ENCODE measurements at regions not wholly inside any gene's neighbourhood (a gene's known extent, or its start where the extent isn't known, plus 50 kb on each side); places are given as distances from the start of the nearest gene placed in this dataset.

DNA sequence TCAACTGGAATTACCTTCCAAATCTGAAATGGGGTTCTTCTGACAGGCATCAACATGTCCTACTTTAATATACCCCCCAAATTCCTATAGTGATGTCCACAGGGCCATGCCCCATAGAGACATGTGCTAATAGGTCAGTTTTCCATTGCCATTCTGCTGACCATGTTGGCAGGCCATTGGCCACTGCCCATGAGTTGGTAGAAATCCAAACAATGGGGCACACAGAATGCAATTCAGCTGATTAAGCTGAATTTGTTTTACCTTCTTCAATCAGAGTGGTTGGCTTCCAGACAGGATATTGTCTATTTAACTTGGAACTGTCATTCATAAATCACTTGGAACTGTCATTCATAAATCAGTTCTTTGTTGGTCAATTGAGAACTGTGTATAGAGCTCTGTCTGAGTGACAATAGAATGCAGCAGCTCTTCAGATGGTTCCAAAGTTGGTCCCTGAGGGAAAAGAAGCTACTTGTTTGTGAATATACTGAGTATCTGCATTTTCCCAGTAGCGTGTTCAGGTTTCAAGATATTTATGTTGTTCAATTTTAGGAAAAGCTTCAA is 336.9 kb downstream of the DRD1 start:
- DNase-seq: no peak

DNA sequence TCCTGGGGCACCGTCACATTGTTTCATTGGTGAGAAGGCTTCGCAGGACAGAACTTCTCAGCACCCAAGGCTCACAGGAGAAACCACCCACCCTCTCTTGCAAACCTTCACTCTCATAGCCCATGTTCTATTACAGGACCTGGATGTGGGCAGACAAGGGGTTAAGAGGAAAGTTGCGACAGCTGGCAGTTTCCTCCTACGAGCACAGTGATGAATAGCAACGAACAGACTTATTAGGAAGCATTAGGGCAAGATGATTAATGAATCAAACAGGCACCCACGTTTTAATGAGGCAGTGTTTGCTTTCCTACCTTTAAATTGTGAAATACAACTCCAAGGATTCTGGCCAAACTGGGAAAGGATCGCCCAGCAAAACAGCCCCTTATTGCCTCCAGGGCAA is 339.3 kb downstream of the DRD1 start:
- no peak for DNase-seq

DNA sequence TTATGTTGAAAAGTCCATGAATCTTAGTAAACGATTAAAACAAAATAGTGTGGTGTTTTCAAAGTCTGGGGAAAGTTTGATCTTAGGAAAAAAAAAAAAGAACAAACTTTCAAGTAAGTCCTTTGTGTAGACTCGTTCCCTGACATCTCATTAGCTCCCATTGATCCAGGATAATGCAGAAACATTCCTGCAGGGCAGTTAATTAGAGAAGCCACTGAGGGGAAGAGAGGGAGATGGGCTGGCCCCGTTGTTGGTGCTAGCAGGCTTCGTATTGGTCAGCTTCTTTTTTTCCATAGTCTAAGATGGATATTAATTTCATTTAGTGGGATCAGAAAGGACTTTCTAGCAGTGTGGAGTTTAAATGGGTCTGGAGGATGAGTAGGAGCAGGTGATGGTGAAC is 340.2 kb downstream of the DRD1 start:
- no peak for DNase-seq

DNA sequence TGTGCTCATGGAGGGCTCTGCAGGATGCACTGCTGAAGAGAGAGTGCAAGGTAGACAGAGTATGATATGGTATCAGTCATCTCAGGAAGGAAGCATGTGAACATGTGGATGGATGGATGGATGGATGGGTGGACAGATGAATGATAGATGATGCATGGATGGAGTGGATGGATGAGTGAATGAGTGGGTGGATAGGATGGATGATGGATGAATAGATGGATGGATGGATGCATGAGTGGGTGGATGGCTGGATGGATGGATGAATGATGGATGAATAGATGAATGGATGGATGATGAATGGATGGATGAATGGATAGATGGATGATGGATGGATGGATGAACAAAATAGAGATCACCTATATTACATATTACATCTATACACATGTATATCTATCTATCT is 341.3 kb downstream of the DRD1 start:
- no peak for DNase-seq

DNA sequence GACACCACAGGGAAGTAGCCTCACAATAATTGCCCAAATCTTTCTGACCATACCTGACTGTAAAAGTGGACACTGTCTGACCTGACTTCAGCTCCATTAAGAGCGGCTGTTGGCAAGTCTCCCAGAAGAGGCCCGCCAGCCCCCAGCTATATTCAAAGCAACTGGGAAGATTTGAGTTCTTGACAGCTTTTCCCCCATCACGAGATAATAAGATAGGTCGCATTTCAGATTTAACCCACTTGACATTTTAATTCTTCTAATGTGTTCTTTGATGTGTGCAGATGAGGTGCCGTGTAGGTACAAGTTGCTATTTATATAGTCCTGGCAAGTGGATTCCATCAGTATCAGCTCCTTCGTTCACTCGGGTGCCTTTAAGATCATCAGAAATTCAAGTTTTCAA is 345.7 kb downstream of the DRD1 start:
- DNase-seq: no peak

DNA sequence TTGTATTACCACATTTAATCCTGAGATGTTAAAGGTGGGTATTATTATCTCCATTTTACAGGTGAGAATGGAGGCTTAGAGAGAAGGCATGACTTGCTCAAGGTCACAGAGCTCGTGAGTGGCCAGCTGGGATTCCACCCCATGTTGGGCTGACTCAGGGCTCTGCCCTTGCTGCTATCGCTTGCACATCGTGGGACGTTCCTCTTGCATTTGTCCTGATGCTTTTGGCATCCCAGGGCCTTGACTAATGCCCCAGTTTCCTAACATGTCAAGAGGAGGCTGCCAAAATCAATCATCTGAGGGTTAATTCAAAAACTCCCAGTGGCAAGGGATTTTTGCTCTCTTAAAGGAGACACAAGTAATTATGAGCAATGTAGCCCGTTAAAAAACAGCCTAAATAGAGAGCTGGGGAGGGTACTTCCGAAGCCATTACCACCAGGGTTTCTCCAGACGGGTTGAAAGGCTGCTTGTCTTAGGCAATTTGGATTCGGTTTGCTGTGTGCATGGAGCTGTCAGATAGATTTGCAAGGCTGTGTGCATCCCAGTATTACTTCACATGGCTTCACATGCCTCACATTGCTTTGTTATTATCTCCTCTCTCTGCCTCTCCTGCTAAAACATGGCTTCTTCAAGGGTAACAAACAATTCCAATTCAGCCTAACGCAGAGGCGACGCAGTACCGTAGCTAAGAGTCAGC is 347.4 kb downstream of the DRD1 start:
- no peak for DNase-seq

DNA sequence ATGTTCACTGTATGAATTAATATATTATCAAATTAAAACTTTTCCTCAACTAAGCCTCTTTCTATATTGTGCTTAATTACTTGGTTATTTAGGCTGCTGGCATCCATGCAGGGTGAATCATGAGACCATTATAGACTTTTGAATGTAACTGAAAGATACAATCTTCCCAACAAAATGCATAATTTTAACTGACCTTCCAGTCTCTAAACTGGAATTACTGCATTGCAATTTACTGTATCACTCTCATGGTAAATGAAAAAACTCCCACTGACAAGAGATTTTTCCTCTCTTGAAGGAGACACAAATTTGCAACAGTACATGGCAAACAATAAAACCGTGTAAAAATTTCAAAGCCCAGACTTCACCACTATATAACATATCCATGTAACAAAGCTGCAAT is 349.5 kb downstream of the DRD1 start:
- DNase-seq: no peak

DNA sequence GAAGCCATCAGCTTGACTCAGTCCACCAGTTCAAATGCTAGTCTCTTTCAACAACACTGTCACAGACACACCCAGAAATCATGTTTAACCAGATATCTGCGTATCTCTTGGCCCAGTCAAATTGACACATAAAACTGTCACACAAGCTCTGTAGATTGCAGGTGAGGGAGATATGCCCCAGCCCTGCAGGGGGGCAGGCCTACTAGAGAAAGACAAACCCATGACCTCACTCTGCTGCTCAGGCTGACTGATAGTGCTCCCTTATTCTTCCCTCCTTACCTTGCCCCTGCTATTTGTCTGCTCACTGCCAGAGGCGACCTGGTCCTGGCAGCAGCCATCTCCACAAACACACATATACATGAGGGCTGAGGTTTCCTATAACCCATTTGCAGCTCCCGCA is 351.3 kb downstream of the DRD1 start:
- DNase-seq: no peak

DNA sequence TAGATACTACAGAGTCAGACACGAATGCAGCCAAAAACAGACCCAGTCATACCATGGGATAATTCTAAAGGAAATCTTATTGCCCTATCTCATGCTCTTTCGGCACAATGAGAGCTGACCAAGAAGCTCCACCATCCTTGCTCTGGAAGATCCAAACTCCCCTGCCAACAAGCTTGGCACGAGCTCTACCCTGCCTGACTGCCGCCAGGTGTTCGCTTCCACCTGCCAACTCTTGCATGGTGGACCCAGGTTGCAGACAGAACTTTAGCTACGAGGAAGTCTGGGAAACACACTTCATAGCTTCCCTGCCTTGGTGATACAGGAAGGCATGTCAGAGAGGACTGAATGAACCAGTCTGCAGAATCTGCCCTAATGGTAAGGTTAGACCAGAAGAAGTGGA is 355.0 kb downstream of the DRD1 start:
- no peak for DNase-seq

DNA sequence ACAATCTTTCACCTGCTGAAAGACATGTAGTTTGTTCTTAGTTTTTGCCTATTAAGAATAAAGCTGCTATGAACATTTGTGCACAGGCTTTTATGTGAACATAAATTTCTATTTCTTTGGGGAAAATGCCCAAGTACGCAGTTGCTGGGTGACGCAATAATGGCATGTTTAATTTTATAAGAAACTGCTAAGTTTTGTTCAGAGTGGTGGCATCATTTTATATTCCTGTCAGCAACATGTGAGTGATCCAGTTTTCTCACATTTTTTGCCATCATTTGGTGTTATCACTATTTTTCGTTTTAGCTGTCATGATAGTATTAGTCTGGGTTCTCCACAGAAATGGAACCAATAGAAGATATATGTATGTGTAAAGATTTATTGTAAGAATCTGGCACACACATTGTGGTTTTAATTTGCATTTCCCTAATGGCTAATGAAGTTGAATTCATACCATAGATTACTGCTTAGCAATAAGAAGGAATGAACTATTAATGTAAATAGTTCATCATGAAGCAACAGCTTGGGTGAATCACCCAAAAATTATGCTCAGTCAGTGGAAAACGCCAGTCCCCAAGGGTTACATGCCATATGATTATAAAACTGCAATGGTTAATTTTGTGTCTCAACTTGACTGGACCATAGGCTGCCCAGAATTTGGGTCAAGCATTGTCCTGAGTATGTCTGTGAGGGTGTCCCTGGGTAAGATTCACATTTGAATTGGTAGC is 358.6 kb downstream of the MSX2 start:
- DNase-seq: no peak

DNA sequence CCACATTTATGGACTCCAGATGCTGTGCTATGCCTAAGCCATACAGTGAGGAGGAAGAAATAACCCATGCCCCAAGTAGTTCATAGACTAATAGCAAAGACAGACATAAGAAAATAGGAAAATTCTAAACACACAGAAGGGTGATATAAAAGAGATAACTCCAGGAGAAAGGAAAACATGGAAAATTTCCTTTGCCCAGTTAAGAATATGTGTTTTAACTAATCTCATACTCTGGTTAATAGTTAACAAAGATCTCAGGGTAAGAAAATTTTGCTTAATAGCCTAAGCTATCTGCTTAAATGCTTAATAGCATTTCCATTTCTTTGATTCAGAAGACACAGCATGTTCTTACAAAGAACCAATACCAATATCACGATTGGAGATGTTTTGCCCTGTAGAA is 358.0 kb downstream of the MSX2 start:
- DNase-seq: no peak

DNA sequence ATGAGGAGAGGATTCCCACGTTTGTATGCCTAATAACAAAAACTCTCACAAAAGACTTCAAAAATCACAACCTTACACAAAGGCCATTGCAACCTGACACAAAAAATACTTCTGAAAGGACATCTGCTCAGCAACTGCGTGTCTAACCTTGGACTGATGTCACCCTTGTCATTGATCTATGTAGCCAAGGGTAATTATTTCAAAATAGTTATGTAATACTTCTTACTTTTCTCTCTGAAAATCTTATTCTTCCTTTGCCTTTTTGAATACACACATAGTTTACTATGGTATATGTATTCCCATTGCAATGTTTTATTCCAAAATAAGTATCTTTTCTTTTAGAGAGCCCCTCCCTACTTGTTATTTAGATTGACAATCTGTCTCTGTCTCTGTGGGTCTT is 355.3 kb downstream of the MSX2 start:
- DNase-seq: no peak

DNA sequence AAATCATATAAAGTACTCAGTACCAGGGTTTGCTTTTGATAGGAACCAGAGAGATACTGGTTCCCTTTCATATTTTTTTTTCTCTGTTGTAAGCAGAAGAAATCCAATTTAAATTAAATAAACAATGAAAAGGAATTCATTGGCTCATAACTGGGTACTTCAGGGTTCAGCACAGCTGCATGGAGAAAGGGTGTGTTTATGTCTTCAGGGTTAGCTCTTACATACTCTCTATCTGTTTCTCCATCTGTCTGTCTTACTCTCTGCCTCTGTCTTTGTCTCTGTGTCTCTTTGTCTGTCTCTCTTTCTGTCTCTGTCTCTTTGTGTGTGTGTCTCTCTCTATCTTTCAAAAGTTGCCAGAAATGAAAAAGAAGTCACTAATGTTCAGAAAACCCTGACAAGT is 345.9 kb downstream of the MSX2 start:
- no peak for DNase-seq

DNA sequence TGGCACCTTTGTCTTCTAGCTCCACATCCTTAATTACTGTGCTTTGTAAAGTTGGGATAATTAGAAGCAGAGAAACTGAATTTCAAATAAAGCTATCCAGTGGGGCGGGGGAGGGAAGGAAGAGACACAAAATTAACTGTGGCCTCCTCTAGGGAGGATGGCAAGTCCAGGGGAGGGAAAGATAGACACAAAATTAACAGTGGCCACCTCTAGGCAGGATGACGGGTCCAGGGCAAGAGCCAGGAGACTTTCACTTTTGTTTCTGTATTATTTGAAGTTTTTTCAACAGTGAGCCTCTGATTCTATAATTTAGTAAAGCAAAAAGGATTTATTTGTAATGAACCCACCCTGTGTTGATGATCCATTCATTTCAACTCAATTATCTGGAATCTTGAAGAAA is 335.9 kb downstream of the MSX2 start:
- DNase-seq: no peak

DNA sequence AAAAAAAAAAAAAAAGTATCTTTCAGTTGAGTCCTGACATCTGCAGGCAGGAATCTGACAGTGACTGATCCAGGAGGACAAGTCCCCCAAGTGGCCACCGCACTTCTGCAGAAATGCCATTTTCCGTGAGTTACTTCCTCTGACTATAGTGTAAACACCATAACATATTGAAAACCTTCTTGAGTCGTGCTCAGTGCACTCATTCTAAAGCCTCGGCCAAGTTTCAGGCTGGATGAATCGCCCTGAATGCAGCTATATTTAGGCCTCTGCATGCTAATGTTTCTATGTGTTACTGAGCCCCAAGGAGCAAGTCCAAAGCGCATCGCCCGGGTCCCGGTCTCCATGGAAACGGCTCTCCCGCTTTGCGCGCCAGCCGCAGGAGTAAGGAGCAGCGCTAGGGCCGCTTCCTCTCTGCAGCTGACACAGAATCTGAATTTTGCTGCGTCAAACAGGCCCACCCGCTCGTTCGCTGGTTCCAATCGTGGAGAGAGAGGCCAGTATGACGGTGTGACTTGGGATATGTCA is 335.4 kb downstream of the MSX2 start:
- DNase-seq: peak; percentile 39

DNA sequence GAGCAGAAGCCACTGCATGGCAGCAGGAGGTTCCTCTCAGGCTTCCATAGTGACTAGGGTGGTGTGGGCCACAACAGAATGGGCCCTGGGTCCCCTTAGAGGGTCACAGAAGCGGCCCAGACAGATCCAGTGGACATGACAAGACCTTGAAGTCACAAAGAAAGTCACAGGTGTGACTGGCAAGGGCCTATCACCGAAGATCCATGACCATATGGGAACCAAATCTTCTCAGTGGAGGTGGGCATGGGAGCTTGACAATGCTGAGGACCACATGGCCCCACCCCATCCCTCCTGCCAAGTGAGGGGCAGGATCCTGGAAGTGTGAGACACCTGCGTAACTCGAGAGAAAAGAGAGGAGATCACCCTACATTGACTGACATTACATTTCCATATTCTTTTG is 332.4 kb downstream of the MSX2 start:
- no peak for DNase-seq

DNA sequence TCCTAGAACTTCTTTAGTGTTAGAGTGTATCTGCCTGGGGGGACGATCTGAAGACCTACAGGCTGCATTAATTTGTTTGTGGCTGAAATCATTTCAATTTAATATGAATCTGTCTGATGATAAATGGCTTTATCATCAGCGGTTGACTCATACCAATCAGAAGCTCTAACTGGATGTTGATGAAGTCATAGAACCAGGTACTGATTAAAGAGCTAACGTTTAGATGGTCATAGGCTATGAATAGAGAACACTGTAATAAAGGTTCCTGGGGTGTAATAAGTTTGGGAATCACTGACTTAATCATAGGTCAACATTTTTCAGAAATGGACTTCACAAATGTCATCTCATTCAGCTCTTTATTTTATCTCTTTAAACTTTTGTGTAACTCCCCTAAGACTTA is 329.9 kb downstream of the MSX2 start:
- DNase-seq: no peak

DNA sequence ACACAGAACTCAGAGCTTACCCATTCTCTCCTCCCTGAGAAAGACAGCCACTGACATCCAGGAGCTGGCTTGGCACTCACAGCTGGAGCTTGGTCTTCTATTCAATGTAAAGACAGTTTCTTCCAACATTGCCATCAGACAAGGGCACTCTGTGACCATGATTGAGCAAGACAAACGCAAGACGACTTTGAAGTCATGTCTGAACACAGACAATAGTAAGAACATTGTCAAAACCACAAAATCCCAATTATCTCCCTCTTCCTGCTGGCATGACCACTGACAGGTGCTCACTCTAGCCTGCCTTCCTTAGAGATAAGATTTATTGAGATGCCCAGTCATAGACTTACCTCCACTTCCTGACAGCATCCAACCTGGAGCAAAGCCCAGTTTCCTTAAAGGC is 328.0 kb downstream of the MSX2 start:
- no peak for DNase-seq

DNA sequence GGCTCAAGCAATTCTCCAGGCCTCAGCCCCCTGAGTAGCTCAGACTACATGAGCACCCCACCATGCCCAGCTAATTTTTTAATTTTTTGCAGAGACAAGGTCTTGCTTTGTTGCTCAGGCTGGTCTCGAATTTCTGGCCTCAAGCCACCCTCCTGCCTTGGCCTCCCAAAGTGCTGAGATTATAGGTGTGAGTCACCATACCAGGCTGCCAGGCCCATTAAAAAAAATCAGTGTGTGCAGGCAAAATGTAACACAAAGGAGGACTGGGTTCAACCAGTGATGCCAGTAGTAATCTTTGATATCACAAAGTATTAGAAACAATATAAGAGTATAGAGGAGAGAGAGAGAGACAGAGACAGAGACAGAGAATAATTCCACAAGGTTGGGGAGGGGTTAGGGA is 322.7 kb downstream of the MSX2 start:
- DNase-seq: no peak

DNA sequence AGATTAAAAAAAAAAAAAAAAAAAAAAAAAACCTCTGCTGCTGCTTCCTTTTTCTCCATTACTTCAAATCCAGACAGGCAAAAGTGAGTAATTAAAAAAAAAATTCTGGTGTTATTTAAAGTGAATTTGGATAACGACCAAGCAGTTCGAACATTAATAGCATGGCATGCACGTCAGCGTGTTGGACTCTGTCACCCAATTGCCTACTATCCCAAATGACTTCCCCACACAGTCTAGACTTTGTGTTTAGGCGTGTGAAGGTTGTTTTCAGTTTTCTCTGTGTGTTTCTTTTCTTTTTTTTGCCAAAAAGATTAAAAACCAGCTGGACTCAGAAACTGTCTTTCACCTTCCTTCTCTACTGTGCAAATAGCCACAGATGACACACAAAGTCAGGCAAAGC is 321.4 kb downstream of the MSX2 start:
- no peak for DNase-seq

DNA sequence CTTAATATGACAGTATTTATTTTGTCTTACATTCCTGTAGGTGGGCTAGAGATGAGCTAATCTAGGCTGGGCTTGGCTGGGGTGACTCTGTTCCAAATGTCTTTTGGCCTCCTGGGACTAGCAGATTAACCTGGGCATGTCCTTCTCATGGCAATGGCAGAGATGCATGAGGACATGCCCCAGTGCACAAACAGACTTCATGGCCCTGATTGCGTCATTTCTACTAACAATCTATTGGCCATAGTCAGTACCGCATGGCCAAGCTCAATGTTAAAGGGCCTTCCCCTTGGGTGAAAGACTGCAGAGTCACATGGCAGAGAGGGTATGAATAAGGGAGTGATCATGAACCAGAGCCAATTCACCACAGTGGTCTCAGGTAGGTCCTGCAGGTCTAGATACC is 313.4 kb downstream of the MSX2 start:
- DNase-seq: no peak

DNA sequence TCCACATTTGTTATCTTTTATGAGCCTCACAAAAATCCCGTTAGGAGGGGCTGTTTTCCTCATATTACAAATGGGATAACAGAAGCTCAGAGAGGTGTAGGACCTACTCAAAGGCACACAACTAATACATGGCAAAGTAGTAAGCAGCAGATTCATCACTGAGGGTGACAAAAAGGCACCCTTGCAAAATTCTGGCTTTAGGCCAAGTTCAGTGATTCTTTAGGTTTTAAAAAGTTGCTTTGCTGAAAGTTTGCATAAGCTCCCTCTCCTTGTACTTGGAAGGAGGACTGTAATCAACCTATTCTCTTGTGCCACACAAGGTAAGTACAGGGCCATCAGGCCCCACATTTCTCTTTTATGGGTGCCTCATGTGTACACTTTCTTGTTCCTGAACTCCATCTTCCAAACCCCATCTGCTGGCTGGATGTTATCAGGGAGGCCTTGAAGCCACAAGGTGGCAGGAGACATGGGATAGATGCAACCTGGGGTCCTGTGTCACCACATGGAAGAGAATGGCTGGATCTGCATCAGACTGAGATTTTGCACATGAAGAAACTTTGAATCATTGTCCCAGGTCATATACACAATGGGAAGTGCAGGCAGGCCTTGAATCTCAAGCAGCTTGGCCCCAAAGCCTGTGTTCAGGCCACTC is 311.6 kb downstream of the MSX2 start:
- DNase-seq: no peak

DNA sequence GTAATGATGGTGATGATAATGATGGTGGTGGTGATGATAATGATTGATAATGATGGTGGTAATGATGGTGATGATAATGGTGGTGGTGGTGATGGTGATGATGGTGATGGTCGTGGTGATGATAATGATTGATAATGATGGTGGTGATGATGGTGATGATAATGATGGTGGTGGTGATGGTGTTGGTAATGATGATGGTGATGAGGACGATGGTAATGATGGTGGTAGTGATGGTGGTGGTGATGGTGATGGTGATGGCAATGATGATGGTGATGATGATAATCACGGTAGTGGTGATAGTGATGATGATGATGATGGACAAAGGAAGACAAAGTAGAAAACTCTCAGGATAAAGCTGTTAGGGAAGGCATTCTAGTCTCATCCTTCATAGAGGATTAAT is 310.5 kb downstream of the MSX2 start:
- DNase-seq: no peak

All from right kidney (tissue), 1 donor.